HG03039 (cell line): ENCODE measurements at regions not wholly inside any gene's neighbourhood (a gene's known extent, or its start where the extent isn't known, plus 50 kb on each side); places are given as distances from the start of the nearest gene placed in this dataset.

Experiments used
- ATAC-seq: cut with Tn5 transposase; IDR thresholded peaks from one replicate; pipeline ENCODE4 v1.9.1; 2021; ENCODE audit warnings: mild to moderate bottlenecking, moderate library complexity; ENCODE audit not compliant: unreplicated experiment

DNA sequence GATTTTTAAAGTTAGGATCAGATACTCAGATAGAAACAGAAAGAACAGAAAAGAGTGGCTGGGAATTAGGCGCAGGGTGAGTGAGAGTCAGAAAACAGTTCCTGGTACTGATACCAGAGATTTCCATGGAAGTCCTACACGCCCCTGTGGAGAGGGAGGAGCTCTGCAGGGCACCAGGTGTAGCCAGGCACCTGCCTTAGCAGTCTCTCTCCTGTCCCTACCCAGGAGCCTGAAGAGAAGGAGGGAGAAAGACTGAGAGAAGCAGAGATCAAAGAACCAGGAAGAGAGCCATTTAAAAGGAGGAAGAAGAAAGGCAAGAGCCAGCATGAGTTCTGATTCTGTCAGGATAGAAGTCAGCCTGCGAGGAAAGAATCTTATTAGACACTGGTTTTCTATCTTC is 65.0 kb downstream of the CBLN1 start:
- ATAC-seq = no peak

- ATAC-seq = no peak
Observed at GRCh38 chr16:49213594-49213993, 68.0 kb downstream of the CBLN1 start.

- no peak for ATAC-seq
Observed at GRCh38 chr16:49204191-49204590, 77.4 kb downstream of the CBLN1 start.

DNA sequence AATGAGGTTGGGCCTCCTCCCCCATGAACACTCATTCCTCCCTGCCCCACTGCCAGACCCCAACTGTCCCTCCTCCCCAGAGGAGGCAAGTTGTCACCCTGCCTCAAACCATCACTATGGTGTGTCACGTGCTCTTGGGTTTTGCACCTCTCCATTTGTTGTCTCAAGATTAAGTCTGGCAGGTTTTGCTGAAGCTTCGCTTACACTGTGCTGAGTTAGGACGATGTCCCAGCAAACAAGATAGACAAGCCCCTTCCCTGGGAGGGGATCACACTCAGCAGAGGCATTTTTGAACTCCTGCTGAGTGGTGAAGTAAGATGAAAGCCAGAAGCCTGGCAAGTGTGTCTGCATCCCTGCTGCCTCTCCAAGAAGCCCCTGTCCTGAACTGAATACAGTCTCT is 78.3 kb downstream of the CBLN1 start:
- no peak for ATAC-seq

GRCh38 chr16:49201118-49201517 is 80.5 kb downstream of the CBLN1 start:
- no peak for ATAC-seq

DNA sequence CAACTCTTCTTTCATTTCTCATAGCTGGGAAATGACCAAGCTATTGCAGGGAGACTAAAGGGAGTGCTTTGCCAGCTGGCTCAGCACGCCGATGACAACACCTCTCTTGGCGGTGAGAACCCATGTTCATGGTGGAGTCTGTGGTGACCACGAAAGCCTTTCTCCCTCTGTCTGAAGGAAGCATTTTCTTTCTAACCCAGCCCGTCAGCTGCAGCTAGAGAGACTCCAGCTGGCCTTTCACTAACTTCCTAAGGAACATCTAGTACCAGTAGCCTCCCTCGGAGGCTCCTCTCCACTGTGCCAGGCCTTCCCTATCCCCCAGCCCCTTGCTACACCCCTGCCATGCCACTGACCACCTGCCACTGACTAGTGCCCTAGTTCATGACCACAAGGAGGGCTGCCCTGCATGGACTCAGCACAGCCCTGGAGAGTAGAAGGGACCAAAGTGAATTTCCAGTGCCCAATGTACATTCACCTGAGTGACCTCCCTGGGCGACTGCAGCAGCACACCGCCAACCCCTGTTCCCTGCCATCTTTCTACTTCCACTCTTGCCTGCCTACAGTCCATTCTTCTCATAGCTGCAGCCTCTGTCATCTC is 81.3 kb downstream of the CBLN1 start:
- ATAC-seq = no peak

- no peak for ATAC-seq
Observed at GRCh38 chr16:49195237-49195548, 86.4 kb downstream of the CBLN1 start.

DNA sequence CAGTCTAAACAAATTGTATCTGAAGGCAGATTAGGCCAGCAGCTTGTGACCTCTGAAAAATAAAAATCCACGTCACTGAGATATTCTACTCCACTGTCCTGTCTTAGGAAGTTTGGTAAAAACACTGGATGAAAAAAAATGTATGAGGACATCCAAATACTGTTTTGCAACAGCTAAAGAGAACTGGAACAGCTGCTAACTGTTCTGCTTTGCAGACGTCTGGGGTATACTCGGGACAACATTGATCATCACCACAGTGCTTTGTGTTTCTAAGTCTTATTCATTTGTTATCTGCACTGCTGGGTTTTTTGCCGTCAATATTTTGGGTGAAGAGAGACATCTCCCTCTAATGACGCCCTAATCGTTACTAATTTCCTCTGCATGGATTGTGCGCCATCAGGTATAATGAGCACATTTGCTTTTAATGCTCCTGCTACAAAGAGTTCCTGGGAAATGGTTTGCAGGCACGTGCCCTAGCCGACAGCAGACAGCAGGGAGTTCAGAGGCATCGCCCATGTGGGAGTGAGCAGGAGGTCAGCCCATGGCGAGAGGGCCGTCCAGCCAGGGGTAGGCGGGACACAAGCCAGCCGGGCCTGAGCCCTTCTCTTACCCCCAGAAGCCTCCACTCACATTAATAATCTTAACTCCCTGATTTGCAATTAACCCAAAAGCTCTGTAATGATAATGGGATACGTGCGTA is 87.0 kb downstream of the CBLN1 start:
- no peak for ATAC-seq

DNA sequence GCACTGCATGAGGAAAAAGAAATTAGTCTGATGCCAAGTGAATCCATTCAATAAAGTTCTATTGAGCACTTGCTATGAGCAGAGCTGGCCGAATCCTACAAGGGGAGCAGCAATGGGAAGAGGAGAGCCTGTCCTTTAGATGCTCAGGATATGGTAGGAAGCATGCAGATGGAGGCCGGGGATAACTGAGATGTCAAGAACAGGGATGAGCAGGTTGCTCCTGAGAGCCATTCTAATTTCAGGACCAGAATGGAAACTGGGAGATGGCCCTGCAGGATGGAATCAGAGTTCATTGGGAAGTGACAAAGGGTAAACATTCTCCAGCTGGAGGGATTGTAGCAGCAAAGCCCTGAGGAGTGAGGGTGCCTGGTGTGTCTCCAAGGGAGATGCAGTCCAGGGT is 88.0 kb downstream of the CBLN1 start:
- no peak for ATAC-seq

DNA sequence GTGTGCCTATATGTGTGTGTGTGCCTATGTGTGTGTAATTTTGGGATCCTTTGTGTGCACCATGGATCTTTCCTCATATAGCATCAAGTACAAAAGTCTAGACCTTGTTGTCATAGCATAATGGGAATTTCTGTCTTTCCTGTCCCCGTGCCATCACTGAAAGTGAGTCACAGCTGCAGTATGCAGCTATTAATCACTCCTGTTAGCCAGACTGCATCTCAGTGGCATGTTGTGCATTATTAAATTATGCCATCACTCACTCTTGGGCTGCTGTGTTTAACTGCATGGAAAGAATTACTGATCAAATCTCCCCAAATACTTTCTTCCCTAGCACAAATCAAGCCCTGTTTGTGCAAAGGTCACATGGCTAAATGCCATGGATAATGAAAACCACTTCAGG is 92.4 kb downstream of the CBLN1 start:
- no peak for ATAC-seq

- no peak for ATAC-seq
Observed at GRCh38 chr16:49183911-49184310, 97.7 kb downstream of the CBLN1 start.

GRCh38 chr16:49181791-49182518 is 99.7 kb downstream of the CBLN1 start:
- ATAC-seq = no peak

GRCh38 chr16:49179714-49180330 is 101.8 kb downstream of the CBLN1 start:
- no peak for ATAC-seq

DNA sequence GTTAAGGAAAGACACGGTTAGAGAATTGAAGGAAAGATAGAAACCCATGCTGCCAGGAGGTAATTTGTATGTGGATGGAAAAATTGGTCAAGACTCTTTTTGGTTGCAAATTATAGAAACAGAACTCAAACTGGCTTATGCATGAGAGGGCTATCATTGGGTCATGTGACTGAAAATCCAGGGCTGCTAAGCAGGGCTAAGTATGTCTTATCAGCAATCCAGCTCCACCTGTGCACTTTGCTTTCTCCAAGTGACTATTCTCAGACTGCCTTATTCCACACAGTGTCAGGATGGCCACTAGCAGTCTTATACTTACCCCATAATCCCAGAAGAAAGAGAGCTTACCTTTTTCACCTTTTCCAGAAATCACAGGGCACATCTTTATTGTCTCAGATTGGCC is 113.5 kb downstream of the CBLN1 start:
- ATAC-seq = no peak

GRCh38 chr16:49165025-49165424 is 116.6 kb downstream of the CBLN1 start:
- ATAC-seq = no peak

- no peak for ATAC-seq
Observed at GRCh38 chr16:49161191-49161590, 120.4 kb downstream of the CBLN1 start.

DNA sequence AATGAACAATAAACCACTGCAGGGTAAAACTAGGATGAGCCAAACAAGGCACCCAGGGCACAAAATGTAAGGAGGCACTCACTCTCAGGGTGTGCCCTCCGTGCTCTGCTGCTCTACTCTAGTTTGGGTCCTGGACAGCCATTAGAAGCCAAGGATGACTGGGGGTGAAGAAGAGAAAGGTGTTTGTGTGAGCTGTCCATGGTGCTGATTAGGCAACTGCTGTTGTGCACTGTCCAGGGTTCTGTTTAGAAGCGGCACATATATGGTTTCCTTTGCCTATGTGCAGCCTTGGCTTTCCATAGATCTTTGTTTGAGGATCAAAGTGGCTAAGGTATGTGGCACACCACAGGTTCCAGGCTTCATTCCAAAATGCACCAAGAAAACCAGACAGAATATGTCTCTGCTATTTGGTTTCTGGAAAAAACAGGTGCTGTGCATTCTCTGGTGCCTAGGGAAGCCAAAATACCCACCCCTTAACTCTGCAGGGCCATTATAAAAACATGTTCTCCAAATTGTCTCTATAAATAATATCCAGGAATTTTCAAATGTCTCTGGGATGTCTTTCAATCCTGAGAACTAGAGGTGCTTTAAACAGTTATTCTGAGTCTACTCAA is 123.5 kb downstream of the CBLN1 start:
- no peak for ATAC-seq

- no peak for ATAC-seq
Observed at GRCh38 chr16:49150341-49150740, 131.3 kb downstream of the CBLN1 start.

DNA sequence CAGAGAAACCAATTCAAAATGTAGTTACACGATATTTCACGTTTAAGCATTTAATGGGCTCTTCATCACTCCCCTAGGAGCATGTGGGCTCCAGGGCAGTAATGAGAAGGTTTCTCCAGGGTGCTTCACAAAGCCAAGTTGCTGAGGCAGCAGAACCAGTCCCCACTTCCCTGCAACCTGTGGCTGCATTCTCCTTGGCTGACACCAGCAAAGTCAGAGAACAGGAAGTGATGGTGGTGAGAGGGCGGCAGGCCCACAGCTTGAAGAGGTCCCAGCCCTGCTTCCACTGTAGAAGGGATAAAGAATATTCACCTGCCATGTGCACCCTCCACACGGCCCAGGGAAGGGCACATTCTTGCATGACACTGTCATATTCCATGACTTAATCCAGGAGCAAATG is 133.2 kb downstream of the CBLN1 start:
- no peak for ATAC-seq

- ATAC-seq = no peak
Observed at GRCh38 chr16:49140618-49141017, 141.0 kb downstream of the CBLN1 start.

- ATAC-seq = no peak
Observed at GRCh38 chr16:49130397-49130796, 151.2 kb downstream of the CBLN1 start.

DNA sequence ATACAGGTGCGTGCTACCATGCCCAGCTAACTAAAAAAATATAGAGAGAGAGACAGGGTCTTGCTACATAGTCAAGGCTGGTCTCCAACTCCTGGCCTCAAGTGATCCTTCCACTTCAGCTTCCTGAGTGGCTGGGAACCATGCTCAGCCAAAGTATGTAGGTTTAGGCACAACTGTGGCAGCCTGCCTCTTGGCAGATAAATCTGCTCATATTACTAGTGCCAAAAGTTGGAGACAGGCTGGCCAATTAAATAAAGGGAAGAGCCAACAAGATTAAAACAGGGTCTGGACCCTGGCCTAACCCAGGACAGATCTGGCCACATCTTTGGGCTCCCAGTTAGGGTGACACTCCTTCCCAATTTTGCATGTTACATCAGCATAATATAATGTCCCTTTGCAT is 151.7 kb downstream of the CBLN1 start:
- ATAC-seq = no peak
